Motor neuron (in vitro differentiated cells): ENCODE measurements at regions not wholly inside any gene's neighbourhood (a gene's known extent, or its start where the extent isn't known, plus 50 kb on each side); places are given as distances from the start of the nearest gene placed in this dataset.
"Not testable (repeated sequence)": the region's sequence is repeated elsewhere in the genome, so short reads cannot be mapped to it uniquely, and the experiment has no call there.

ENCODE experiments used
- ATAC-seq, 8 experiments: fragments of 200-7000 bp; cut with Tn5 transposase; replicated peaks in 6 of 8; 2 replicates each; pipeline ENCODE4 v1.8.0; 2021; ENCODE audit warnings: mild to moderate bottlenecking in 8 of 8, moderate library complexity in 8 of 8
- H3K27ac ChIP-seq, 2 donors: fragments of 250-450 bp; sonication (Bioruptor Pico); 2 replicates each; pipeline ENCODE4 v1.9.0; 2021; ENCODE audit warnings: antibody characterized with exemption in 2 of 2, mild to moderate bottlenecking in 2 of 2, moderate library complexity in 1 of 2
- H3K4me1 ChIP-seq, 2 donors: fragments of 250-450 bp; sonication (Bioruptor Pico); replicated peaks in 1 of 2; 2 replicates each; pipeline ENCODE4 v1.6.1; 2021; ENCODE audit warnings: antibody characterized with exemption in 2 of 2, mild to moderate bottlenecking in 2 of 2, moderate library complexity in 1 of 2
- H3K4me3 ChIP-seq, 5 donors: fragments of 250-450 bp; sonication (Bioruptor Pico); 2 replicates each; pipeline ENCODE4 v1.9.0; 2021; ENCODE audit warnings: antibody characterized with exemption in 5 of 5, mild to moderate bottlenecking in 5 of 5, moderate library complexity in 4 of 5
- WGBS, 10 experiments: fragments of 450-650 bp; shearing (Covaris generic); methylation state at CpG; one replicate each; pipeline ENCODE4 v1.0.0; 2022; 5-methylcytosine and 5-hydroxymethylcytosine counted together
- in situ Hi-C, 9 experiments: fragments of 400-800 bp; cut with MboI; loops; one replicate each; pipeline ENCODE4 v1.15.0; 2021; ENCODE audit warnings: low sequenced_read_pairs in 9 of 9, low pct_unique_long_range_greater_than_20kb in 2 of 9; ENCODE audit not compliant: unreplicated experiment in 9 of 9

DNA sequence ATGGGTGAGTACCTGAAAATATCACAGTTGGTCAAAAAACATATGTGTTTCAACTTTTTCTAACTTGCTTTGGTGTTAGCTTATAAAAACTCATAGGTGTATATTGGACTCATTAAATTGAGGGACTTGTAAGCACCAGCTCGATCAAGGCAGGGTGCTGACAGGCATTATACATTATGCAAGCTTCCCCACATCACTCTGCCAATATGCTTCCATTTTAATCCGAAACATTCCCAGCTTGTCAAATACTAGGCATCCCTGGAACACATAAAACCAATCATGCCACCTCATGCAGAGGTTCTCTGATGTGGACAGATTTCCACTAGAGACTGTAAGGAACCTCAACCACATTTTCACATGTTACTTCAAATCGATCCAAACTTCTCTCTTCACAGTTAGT is 187.3 kb upstream of the NT5E start:
- Histone ChIP-seq H3K4me1 (no peaks in the 10 kb centered on the region), H3K27ac (no peak overlapping the region), H3K4me3 (no peak overlapping the region)
- 6 to 83% (median 69%) methylated on average over 1 to 3 of the region's 3 CpGs; no CpG with 5 or more reads in 3 of the 10 experiments for WGBS, 10 experiments
- in situ Hi-C loops = no loop called here
- ATAC-seq = peak in 1 of 8 experiments; percentile 61

DNA sequence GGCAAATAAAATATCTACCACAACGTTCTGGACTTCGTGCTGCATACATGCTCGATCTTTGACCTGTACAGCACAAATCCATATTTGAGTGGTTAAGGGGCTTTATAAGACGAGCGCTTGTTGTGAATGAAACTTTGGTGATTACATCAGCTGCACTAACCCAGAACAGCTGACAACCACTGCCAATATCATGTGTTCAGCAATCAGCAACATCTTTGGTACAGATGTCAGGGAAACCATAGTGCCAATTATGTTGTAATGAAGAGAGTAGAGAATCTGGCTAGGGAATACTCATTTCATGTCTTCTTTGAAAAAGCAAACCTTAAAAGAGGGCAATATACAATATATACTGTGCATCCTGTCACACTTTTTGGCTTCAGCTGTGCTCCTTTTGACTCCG is 188.6 kb upstream of the NT5E start:
- H3K4me3 ChIP-seq = no peak overlapping the region
- H3K4me1 ChIP-seq = no peaks in the 10 kb centered on the region
- in situ Hi-C loops = no loop called here
- H3K27ac ChIP-seq = no peak overlapping the region
- WGBS, 10 experiments = 9 to 93% (median 68%) methylated on average over 1 to 6 of the region's 6 CpGs; no CpG with 5 or more reads in 1 of the 10 experiments
- peak in 2 of 8 experiments; percentile 25 to 52 for ATAC-seq

DNA sequence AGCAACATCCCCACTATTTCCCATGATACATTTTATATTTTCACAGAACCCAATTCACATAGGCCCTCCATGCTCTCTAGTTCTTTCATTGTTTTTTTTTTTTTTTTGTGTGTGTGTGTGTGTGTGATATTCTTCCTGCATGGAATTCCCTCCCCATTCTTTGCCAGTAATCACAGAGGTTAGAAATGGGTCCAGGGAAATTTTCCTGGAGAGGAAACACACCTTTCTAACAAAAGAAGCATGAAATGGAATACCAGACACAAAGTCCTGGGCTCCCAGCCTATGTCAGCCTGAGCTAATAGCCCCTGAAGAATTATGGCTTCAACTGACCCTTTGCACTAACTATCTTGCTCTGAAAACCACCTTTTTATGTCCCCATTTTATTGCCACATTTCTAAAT is 194.2 kb upstream of the NT5E start:
- no peak for ATAC-seq

DNA sequence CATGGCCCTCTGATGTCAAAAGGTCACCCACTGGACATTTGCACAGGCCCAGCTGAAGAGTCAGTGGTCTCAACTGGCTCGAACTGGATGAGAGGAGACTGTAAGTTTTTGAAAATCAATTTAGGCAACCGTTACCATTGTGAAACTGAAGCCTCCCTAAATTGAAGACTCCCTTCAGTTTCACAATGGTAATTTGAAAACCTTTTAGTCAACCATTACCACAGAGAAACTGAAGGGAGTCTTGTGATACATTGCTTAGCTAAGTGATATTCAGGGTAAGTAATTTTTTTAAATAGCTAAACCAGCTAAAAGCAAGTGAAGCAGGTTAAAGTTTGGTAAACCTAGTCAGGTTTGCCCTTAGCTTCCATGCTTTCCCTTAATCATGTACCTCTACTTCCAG is 197.3 kb upstream of the NT5E start:
- in situ Hi-C loops = no loop called here
- WGBS, 10 experiments = 31 to 80% (median 56%) methylated on average over 2 of the region's 2 CpGs; no CpG with 5 or more reads in 4 of the 10 experiments
- ATAC-seq = no peak
- Histone ChIP-seq H3K4me1 (no peaks in the 10 kb centered on the region), H3K27ac (no peak overlapping the region), H3K4me3 (no peak overlapping the region)

More for the DNA sequence above, 194.2 kb upstream of the NT5E start:
- Histone ChIP-seq H3K4me3 (no peak overlapping the region), H3K27ac (no peak overlapping the region), H3K4me1 (no peaks in the 10 kb centered on the region)
- in situ Hi-C loops = no loop called here

DNA sequence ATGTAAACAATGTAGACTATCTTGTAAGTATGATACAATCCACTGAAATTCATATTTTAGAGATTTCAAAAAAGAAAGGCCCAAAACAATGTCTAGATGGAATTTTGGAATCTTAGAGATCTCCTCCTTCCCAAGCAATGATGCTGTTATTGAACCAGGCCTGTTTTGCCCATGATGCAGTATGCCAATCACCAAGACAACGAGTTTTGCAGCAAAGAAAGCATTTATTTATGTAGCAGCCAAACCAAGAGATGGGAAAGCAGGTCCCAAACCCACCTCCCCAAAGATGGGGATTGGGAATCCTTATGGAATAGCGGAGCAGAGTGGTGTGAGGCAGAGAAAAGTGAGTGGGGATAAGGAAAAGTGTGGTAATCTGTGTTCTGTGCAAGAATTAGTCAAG is 197.8 kb upstream of the NT5E start:
- no peak for ATAC-seq

DNA sequence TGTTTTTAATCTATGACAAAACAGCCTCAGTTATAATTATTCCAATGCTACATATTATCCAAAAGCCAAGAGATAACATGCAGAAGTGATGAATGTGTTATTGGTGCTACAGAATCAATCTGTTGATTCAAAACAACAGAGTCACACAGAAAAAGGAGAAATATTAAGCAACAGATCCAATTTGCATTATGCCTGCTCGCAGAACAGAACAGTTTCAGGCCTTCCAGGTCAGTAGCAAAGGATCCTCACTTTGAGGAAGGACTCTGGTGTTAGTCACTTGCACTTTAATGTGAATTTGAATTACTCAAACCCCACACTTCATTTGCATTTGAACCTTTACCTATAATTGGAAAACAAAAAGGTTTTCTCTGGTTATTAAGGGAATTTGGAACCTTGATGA is 198.6 kb upstream of the NT5E start:
- ATAC-seq = peak in 3 of 8 experiments; percentile 12 to 76 (median 72)

More for the DNA sequence above, 197.8 kb upstream of the NT5E start:
- in situ Hi-C loops = no loop called here
- Histone ChIP-seq H3K4me3 (no peak overlapping the region), H3K4me1 (no peaks in the 10 kb centered on the region), H3K27ac (no peak overlapping the region)
- WGBS, 10 experiments = 0 to 100% (median 64%) methylated on average over 1 to 2 of the region's 2 CpGs; no CpG with 5 or more reads in 3 of the 10 experiments

DNA sequence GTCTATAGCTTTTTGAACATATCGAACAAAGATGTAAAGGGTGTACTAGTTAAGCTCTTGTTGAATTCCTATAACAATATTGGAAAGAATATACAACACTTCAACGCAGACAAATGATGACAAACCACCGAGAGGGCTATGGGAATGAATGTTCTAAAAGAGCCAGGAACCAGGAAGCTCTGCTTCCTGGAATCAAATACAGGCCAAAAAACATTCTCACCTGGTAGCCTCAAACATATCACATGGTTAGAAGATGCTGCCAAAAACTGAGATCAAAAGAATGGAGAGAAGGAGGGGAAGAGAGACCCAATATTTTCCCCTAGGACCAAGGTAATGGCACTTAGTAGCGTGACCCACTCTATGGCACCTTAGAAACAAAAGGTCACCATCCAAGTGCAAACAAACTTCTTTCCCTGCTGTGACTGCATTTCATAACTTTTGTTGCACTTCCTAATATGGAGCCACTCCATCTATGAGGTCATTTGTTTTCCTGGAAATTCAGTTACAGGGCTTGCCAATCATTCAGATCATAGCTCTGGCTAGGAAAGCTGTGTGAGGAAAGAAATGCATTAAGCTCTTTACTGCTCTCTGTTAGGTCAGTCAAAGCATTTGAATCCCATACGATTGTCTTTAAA is 199.2 kb upstream of the NT5E start:
- in situ Hi-C loops = no loop called here

More for the DNA sequence above, 198.6 kb upstream of the NT5E start:
- Histone ChIP-seq H3K4me1 (no peaks in the 10 kb centered on the region), H3K27ac (no peak overlapping the region), H3K4me3 (no peak overlapping the region)
- 0 to 69% (median 22%) methylated on average over 1 of the region's 1 CpG; no CpG with 5 or more reads in 2 of the 10 experiments for WGBS, 10 experiments
- in situ Hi-C loops = no loop called here

DNA sequence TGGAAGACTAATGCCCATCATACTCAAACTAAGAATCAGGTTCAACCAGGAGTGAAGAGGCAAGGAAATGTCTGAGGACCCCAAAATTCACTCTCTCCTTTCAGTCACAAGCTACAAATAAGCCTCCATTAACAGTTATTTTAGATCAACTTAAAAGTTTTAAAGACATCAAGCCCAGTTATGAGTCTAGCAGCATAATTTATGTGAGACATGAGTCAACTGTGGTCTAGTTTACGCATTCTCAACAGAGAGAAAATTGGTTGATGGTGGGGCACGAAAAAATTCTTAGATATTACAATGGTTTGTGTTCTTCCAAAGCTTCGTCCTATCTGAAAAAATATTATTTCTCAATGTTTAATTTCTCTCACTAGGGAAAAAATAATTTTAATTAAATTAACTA is 204.9 kb upstream of the NT5E start:
- ATAC-seq = peak in 2 of 8 experiments; percentile 58 to 63
- no peaks in the 10 kb centered on the region for H3K4me1 ChIP-seq
- in situ Hi-C loops = no loop called here
- H3K27ac ChIP-seq = no peak overlapping the region
- WGBS, 10 experiments = 25 to 100% (median 70%) methylated on average over 2 to 3 of the region's 3 CpGs; no CpG with 5 or more reads in 1 of the 10 experiments
- H3K4me3 ChIP-seq = no peak overlapping the region

More for the DNA sequence above, 199.2 kb upstream of the NT5E start:
- Histone ChIP-seq H3K4me3 (no peak overlapping the region), H3K27ac (no peak overlapping the region), H3K4me1 (no peaks in the 10 kb centered on the region)
- 29 to 90% (median 67%) methylated on average over 1 to 5 of the region's 5 CpGs; no CpG with 5 or more reads in 1 of the 10 experiments for WGBS, 10 experiments
- peak in 3 of 8 experiments; percentile 82 to 98 (median 98) for ATAC-seq

DNA sequence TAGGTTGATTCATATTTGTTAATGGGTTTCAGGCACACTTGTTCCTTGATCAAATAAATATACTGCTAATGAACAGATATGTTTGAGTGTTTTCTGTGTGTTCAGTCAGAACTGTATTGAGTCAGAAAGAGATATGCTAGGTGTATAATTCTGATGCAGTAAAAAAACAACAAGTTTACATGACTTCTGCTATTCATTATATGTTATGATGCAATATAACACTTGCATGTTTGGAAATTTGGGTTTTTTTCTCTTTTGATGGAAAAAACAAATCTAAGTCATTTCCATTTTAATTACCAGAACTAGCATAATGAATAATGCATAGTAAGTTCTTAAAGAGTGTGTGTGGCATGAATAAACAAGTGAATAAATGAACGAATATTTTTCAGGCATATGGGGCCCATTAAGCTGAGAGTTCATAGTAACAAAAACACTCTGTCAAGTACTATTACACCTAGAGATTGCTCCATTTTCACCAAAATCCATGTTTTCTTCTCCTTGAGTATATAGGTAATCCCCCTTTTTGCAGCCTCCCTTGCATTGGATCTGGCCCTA is 208.3 kb upstream of the NT5E start:
- Histone ChIP-seq H3K4me1 (no peaks in the 10 kb centered on the region), H3K4me3 (no peak overlapping the region), H3K27ac (no peak overlapping the region)
- in situ Hi-C loops = no loop called here
- 0 to 100% (median 86%) methylated on average over 1 of the region's 1 CpG; no CpG with 5 or more reads in 3 of the 10 experiments for WGBS, 10 experiments
- ATAC-seq = peak in 3 of 8 experiments; percentile 83 to 88 (median 84)

DNA sequence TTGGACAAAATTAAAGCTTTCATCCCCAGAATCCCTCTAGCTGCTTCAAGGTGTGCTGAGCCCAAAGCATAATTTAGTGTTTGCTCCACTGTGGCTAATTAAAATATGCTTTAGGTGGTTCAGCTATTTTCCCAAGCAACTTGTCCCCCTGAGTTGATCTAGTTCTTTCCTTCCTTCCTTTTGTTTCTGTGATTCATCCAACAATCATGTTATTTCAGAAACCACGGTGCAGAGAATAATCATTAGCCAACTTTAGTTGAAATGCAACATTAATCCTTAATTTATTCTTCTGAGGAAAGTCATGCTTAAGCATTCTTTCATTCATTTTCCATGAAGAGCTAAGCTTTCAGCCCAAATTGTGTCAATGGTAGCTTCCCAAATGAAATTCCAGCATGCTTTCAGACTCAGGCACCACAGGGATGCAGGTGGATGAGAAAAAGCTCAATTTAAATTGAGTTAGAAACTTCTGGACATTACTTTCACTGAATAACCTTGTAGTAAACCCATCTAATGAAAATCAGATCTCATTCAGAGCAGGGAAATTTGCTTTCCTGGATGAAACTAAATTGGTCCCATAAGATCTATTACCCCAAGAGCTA is 209.0 kb upstream of the NT5E start:
- ATAC-seq = no peak
- H3K4me1 ChIP-seq = no peaks in the 10 kb centered on the region
- no peak overlapping the region for H3K27ac ChIP-seq
- H3K4me3 ChIP-seq = no peak overlapping the region
- in situ Hi-C loops = no loop called here
- WGBS, 10 experiments = 0 to 50% (median 29%) methylated on average over 1 of the region's 1 CpG; no CpG with 5 or more reads in 2 of the 10 experiments

DNA sequence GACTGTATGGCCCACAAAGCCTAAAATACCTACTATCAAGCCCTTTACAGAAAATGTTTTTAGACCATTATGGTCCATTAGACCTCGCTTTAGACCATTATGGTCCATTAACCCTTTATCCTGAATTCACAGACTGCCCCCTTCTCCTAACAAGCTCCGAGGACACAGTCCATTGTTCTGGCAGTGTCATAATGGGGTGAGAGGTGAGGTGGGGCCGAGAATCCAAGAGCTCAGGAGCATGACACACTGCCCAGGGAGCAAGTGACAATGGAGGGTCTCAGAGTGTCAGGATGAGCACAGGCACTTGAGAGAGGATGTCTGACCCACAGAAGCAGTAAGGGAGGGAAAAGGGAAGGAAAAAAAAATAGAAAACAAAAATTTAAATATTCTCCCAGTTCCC is 212.4 kb upstream of the NT5E start:
- no peaks in the 10 kb centered on the region for H3K4me1 ChIP-seq
- H3K4me3 ChIP-seq = no peak overlapping the region
- H3K27ac ChIP-seq = no peak overlapping the region
- 0 to 83% (median 39%) methylated on average over 1 to 3 of the region's 3 CpGs; no CpG with 5 or more reads in 2 of the 10 experiments for WGBS, 10 experiments
- ATAC-seq = no peak
- in situ Hi-C loops = no loop called here

DNA sequence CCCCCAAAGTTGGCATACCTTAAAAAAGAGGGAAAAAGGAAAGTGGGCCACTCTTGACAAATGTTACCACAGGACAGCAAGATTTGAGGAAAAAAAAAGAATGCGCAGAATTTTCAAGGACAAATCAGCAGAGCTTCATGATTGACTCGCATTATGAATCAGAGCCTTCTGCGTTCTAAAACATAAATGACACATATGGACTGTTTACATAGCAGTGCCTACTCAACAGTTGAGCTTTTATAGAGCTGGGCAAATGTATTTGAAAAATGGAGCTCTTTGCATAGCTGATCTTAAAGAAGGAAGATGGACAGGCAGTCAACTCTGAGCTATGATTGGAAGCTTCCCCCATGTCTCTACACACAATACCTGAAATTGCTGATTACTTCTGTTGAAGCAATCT is 213.2 kb upstream of the NT5E start:
- no peak overlapping the region for H3K27ac ChIP-seq
- in situ Hi-C loops = no loop called here
- H3K4me1 ChIP-seq = no peaks in the 10 kb centered on the region
- no peak overlapping the region for H3K4me3 ChIP-seq
- ATAC-seq = no peak
- WGBS, 10 experiments = 50 to 100% (median 78%) methylated on average over 2 to 3 of the region's 3 CpGs

DNA sequence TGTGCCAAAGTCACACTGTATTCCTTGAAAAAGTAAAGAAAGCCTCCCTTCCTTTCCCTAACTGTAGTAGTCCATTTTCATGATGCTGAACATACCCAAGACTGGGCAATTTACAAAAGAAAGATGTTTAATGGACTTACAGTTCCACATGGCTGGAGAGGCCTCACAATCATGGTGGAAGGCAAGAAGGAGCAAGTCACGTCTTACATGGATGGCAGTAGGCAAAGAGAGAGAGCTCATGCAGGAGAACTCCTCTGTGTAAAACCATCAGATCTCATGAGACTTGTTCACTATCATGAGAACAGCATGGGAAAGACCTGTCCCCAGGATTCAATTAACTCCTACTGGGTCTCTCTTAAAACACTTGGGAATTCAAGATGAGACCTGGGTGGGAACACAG is 222.5 kb upstream of the NT5E start:
- in situ Hi-C loops, H3K4me1 ChIP-seq, H3K27ac ChIP-seq, H3K4me3 ChIP-seq, ATAC-seq: not testable (repeated sequence)
- 43 to 60% (median 54%) methylated on average over 1 of the region's 1 CpG; no CpG with 5 or more reads in 6 of the 10 experiments for WGBS, 10 experiments
